Spleen (tissue), 11 donors: ENCODE measurements at regions not wholly inside any gene's neighbourhood (a gene's known extent, or its start where the extent isn't known, plus 50 kb on each side); places are given as distances from the start of the nearest gene placed in this dataset.
A peak's percentile ranks its signal among the peaks of the same experiment; 100 is the strongest.

Source experiments
- DNase-seq: peaks from one replicate; pipeline ENCODE4 v3.0.0-alpha.2; 2020
- H3K27ac ChIP-seq, 8 donors: fragments of 200-600 bp; sonication (generic) in 7 of 8; 1 replicate in 4 of 8; 2 replicates in 4 of 8; pipeline versions ENCODE4 v1.5.0 to v1.8.0; 2016 to 2021; ENCODE audit warnings: inconsistent platforms in 4 of 8, mild to moderate bottlenecking in 4 of 8, moderate library complexity in 1 of 8
- H3K27me3 ChIP-seq, 7 donors: fragments of 200-600 bp; sonication (generic) in 6 of 7; replicated peaks in 1 of 7; 1 replicate in 4 of 7; 2 replicates in 3 of 7; pipeline versions ENCODE4 v1.5.0 to v1.8.0; 2016 to 2021; ENCODE audit warnings: inconsistent platforms in 3 of 7, mild to moderate bottlenecking in 1 of 7
- H3K36me3 ChIP-seq, 6 donors: fragments of 200-600 bp; sonication (generic) in 5 of 6; 1 replicate in 4 of 6; 2 replicates in 2 of 6; pipeline versions ENCODE4 v1.5.0 to v1.8.0; 2016 to 2021; ENCODE audit warnings: inconsistent platforms in 2 of 6
- H3K4me1 ChIP-seq, 6 donors: fragments of 200-600 bp; sonication (generic) in 5 of 6; 1 replicate in 3 of 6; 2 replicates in 3 of 6; pipeline versions ENCODE4 v1.5.0 to v1.8.0; 2016 to 2021; ENCODE audit warnings: inconsistent platforms in 3 of 6
- H3K4me3 ChIP-seq, 8 donors: fragments of 200-600 bp; sonication (generic) in 7 of 8; 1 replicate in 4 of 8; 2 replicates in 4 of 8; pipeline versions ENCODE4 v1.5.0 to v1.8.0; 2016 to 2021; ENCODE audit warnings: inconsistent platforms in 4 of 8, mild to moderate bottlenecking in 4 of 8, moderate library complexity in 2 of 8
- H3K9me3 ChIP-seq, 8 donors: fragments of 200-600 bp; sonication (generic) in 7 of 8; 1 replicate in 4 of 8; 2 replicates in 4 of 8; pipeline versions ENCODE4 v1.5.0 to v1.8.0; 2016 to 2021; ENCODE audit warnings: inconsistent platforms in 4 of 8
- POLR2A ChIP-seq, 3 donors: fragments of 450-650 bp; IDR thresholded peaks; one replicate each; pipeline ENCODE4 v1.5.1; 2017; ENCODE audit warnings: antibody characterized with exemption in 3 of 3, mild to moderate bottlenecking in 1 of 3
- POLR2AphosphoS5 ChIP-seq, 3 donors: sonication (generic); formaldehyde crosslinking; IDR thresholded peaks; one replicate each; pipeline ENCODE4 v1.5.1; 2017; ENCODE audit warnings: antibody characterized with exemption in 3 of 3
- WGBS, 5 donors: extraction: QIAGEN DNeasy Blood & Tissue Kit in 3 of 5; methylation state at CpG; one replicate each; pipeline versions ENCODE4 v1.1.5 to v1.1.7; 2013 to 2018; 5-methylcytosine and 5-hydroxymethylcytosine counted together
- intact Hi-C: fragments of 100-400 bp; cut with DNase I; formaldehyde crosslinking; loops from one replicate; pipeline ENCODE4 v1.15.0; 2023; ENCODE audit warnings: low total_unique reads
- TF ChIP-seq, protein P1 (sequence below), 11 experiments: fragments of 200-600 bp in 7 of 11; fragments of 450-650 bp in 4 of 11; sonication (generic) in 4 of 11; IDR thresholded peaks in 8 of 11; conservative IDR thresholded peaks in 3 of 11; 1 replicate in 7 of 11; 2 replicates in 4 of 11; pipeline versions ENCODE4 v1.4.0 to v1.8.0; 2016 to 2021; ENCODE audit warnings: antibody characterized with exemption in 11 of 11, inconsistent platforms in 4 of 11, mild to moderate bottlenecking in 1 of 11
- donor health status: healthy with polysubstance abuse.
- donor health status: DM: no; HTN: no; CAD: no; lungs with moderate emphysema.
- donor health status: DM: no; HTN: no; CAD: no.
- donor health status: Bipolar disorder and iron deficiency.
- donor health status: healthy.
- donor health status: DM: no; HTN: no; CAD: no.
- donor health status: DM: yes; HTN: yes; CAD: no.

DNA sequence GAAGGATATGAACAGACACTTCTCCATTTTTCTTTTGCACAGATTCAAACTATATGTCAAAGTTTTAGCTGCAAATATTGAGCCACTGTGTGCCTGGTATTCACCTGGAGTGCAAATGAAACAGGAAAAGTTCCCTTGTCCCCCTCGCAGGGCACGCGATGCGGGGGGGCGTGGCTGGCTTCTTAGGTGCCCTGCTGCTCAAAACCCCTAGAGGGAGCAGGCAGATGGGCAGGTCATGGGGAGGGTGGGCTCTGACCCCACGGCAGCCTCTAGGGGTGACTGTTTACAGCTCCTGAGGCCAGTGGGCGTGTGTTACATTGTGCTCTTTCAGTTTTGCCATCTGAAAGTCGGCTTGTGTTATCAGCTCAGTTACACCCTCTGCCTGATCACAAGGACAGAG, 931.2 kb upstream of the B3GALT2 start:
- H3K4me1 ChIP-seq: no peaks in the 10 kb centered on the region
- H3K27ac ChIP-seq: no peak overlapping the region
- peaks cover 0 to 11% (median 0%) of the 10 kb centered on the region in 8 donors for H3K9me3 ChIP-seq
- no peak overlapping the region for H3K4me3 ChIP-seq
- no peak for TF ChIP-seq POLR2A (IDR thresholded peaks at IDR 0.05)
- TF ChIP-seq POLR2AphosphoS5 (IDR thresholded peaks at IDR 0.05): no peak
- TF ChIP-seq, protein P1, sequence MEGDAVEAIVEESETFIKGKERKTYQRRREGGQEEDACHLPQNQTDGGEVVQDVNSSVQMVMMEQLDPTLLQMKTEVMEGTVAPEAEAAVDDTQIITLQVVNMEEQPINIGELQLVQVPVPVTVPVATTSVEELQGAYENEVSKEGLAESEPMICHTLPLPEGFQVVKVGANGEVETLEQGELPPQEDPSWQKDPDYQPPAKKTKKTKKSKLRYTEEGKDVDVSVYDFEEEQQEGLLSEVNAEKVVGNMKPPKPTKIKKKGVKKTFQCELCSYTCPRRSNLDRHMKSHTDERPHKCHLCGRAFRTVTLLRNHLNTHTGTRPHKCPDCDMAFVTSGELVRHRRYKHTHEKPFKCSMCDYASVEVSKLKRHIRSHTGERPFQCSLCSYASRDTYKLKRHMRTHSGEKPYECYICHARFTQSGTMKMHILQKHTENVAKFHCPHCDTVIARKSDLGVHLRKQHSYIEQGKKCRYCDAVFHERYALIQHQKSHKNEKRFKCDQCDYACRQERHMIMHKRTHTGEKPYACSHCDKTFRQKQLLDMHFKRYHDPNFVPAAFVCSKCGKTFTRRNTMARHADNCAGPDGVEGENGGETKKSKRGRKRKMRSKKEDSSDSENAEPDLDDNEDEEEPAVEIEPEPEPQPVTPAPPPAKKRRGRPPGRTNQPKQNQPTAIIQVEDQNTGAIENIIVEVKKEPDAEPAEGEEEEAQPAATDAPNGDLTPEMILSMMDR (IDR thresholded peaks at IDR 0.05 in 8 of 11, conservative IDR thresholded peaks at IDR 0.05 in 3 of 11): no peak
- H3K27me3 ChIP-seq: no peaks in the 10 kb centered on the region
- peak; percentile 57 for DNase-seq
- H3K36me3 ChIP-seq: no peaks in the 10 kb centered on the region
- intact Hi-C loops: no loop called here
- WGBS, 5 donors: 76 to 89% (median 85%) methylated on average over 8 of the region's 8 CpGs

DNA sequence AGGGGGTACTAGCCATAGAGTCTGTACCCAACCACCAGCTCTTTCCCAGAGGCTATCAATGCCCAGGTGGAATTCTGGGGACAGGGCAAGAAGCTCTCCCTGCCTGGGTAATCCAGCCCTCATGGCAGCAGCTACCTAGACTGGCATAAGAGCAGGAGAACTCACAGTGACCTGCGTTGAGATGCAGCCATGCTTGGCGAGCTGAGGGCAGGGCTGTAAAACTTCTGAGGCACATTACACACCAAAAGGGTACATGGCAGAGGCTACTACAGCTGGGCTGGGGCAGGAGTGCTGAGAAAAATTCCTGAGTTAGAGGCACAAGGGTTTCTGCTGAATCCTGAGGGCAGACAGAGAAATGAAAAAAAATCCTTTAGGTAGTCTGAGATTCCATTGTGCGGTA, 927.9 kb upstream of the B3GALT2 start:
- Histone ChIP-seq H3K4me1 (no peaks in the 10 kb centered on the region), H3K27me3 (no peaks in the 10 kb centered on the region), H3K36me3 (no peaks in the 10 kb centered on the region), H3K4me3 (no peak overlapping the region), H3K9me3 (peaks cover 0 to 11% (median 0%) of the 10 kb centered on the region in 8 donors), H3K27ac (no peak overlapping the region)
- WGBS, 5 donors: 43 to 93% (median 68%) methylated on average over 3 of the region's 3 CpGs
- TF ChIP-seq POLR2AphosphoS5 (IDR thresholded peaks at IDR 0.05) (no peak), POLR2A (IDR thresholded peaks at IDR 0.05) (no peak)
- TF ChIP-seq, protein P1 (IDR thresholded peaks at IDR 0.05 in 8 of 11, conservative IDR thresholded peaks at IDR 0.05 in 3 of 11): no peak
- intact Hi-C loops: no loop called here
- DNase-seq: peak; percentile 54

DNA sequence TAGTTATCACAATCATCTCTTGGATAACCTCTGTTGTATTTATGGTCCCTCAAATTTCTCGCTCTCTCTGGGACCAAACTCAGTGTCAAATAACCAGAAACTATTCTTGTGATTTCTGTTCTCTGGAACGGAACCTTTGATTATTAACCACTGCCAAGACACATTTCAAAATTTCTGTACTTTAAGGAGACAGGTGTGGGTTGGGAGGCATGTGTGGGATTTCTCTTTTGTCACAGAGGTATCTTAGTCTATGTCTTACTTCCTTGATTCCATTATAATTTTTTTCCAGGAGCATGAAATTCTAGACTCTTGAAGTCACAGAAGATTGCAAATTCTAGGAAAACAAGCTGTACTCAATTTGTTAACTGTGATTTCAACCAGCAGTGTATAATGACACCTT, 919.0 kb upstream of the B3GALT2 start:
- no peaks in the 10 kb centered on the region for H3K27me3 ChIP-seq
- H3K36me3 ChIP-seq: no peaks in the 10 kb centered on the region
- no peak overlapping the region for H3K4me3 ChIP-seq
- no peak for TF ChIP-seq POLR2A (IDR thresholded peaks at IDR 0.05)
- TF ChIP-seq, protein P1 (IDR thresholded peaks at IDR 0.05 in 8 of 11, conservative IDR thresholded peaks at IDR 0.05 in 3 of 11): no peak
- no peak for TF ChIP-seq POLR2AphosphoS5 (IDR thresholded peaks at IDR 0.05)
- intact Hi-C loops: no loop called here
- H3K9me3 ChIP-seq: no peaks in the 10 kb centered on the region
- 72 to 96% (median 93%) methylated on average over 2 of the region's 2 CpGs for WGBS, 5 donors
- no peak overlapping the region for H3K27ac ChIP-seq
- no peak for DNase-seq
- H3K4me1 ChIP-seq: no peaks in the 10 kb centered on the region

DNA sequence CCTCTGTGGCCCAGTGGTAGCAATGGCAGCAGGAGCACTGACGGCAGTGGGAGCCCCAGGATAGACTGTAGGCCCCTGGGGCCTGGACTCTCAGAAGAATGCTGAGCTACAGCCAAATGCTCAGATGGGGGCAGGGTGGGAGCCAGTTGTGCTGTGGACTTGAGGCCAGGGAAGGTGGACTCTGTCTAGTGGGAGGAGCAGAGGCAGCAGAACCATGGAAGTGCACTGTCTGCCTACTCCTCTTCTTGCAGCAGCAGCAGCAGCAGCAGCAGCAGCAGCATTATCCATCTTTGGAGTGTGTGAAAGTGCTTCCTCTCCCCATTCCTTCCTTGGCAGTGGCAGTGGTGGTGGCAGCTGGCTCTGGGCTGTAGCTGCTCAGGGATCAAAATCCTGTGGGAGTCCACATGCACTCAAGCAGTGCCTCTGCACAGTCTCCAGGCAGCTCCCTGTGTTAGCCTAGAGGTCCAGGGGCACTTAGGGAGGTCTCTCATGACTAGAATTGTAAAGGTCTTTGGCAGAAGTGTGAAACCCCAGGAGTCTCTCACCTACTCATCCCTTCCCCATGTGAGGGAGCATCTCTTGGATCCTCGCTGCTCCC, 917.9 kb upstream of the B3GALT2 start:
- no peaks in the 10 kb centered on the region for H3K9me3 ChIP-seq
- WGBS, 5 donors: 79 to 97% (median 88%) methylated on average over 2 of the region's 2 CpGs

More for the DNA sequence above, 917.9 kb upstream of the B3GALT2 start:
- DNase-seq: peak; percentile 24
- no peaks in the 10 kb centered on the region for H3K4me1 ChIP-seq
- no peaks in the 10 kb centered on the region for H3K36me3 ChIP-seq
- H3K4me3 ChIP-seq: no peak overlapping the region
- no peak for TF ChIP-seq POLR2A (IDR thresholded peaks at IDR 0.05)
- TF ChIP-seq, protein P1 (IDR thresholded peaks at IDR 0.05 in 8 of 11, conservative IDR thresholded peaks at IDR 0.05 in 3 of 11): no peak
- TF ChIP-seq POLR2AphosphoS5 (IDR thresholded peaks at IDR 0.05): no peak
- H3K27ac ChIP-seq: no peak overlapping the region
- no peaks in the 10 kb centered on the region for H3K27me3 ChIP-seq
- intact Hi-C loops: no loop called here
